NCI-H1436 treated with DMSO at 0.1 percent for 48 hours (cell line): ENCODE measurements at regions not wholly inside any gene's neighbourhood (a gene's known extent, or its start where the extent isn't known, plus 50 kb on each side); places are given as distances from the start of the nearest gene placed in this dataset.
"Not testable (repeated sequence)": the region's sequence is repeated elsewhere in the genome, so short reads cannot be mapped to it uniquely, and the experiment has no call there.

Experiments used
- DNase-seq: peaks from one replicate; lab custom pipeline; 2025; lab: John Stamatoyannopoulos, UW

DNA sequence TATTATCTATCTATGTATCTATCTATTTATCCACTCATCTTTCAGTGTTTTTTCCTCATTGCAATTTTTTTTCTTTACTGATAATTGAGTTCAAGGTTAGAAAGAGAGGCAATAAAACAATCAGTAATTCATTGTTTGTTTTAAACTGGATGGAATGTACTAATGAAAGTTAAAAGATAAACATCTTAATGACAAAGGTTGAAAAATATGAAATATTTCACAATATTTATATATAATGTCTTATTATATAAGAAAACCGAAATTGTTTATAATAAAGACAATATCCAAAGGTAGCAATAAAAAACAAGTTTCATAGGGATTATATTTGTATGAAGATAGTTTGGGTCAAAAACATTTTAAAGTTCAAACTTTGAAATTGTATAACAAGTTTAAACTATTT is 1015.5 kb upstream of the MIR17HG start:
- no peak for DNase-seq

- DNase-seq, result no peak
These were observed 1011.0 kb upstream of the MIR17HG start for GRCh38 chr13:90336507-90336906.

DNA sequence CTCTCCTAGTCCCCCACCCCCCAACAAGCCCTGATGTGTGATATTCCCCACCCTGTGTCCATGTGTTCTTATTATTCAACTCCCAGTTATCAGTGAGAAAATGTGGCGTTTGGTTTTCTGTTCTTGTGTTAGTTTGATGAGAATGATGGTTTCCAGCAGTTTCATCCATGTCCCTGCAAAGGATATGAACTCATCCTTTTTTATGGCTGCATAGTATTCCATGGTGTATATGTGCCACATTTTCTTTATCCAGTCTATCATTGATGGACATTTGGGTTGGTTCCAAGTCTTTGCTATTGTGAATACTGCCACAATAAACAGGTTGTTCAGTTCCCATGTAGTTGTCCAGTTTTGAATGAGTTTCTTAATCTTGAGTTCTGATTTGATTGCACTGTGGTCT is 1006.1 kb upstream of the MIR17HG start:
- DNase-seq, result not testable (repeated sequence)

GRCh38 chr13:90348477-90349136 is 998.9 kb upstream of the MIR17HG start:
- not testable (repeated sequence) for DNase-seq

DNA sequence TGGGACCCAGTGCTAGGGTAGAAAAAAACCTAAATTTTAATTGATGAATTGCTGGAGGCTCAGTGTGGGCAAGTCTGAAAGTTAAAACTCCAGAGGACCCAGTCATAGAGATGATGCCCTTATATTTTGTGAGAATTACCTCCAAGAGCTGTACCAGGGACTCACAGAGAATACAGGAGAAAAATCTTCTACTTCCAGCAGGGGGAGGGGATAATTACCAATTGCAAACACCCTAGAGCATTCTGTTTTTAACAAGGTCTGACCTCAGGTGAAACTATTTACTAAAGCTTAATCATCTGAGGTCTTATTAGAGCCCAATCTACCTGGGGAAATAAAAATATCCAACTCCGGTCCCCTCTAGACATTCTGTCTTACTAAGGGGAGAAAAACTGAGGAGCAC is 994.7 kb upstream of the MIR17HG start:
- no peak for DNase-seq

- no peak for DNase-seq
These were observed 992.2 kb upstream of the MIR17HG start for GRCh38 chr13:90355162-90355751.

GRCh38 chr13:90360785-90361184 is 986.7 kb upstream of the MIR17HG start:
- DNase-seq, result no peak

DNA sequence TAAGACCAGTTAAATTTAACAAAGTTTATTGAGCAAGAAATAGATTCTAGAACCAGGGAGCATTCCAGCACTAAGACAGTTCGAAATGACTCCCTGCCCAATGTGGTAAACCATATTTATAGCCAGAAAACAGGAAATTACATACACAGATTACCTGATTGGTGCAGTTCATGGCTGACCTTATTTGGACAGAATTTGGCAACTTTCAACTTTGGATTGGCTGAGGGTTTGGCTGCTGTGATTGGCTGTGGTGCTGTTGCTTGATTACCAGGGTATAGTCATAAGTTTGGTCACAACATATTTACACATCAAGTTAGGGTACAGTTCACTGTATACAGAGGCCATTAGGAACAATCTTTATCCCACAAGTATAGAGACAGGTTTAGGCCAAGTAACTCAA is 984.8 kb upstream of the MIR17HG start:
- no peak for DNase-seq

DNA sequence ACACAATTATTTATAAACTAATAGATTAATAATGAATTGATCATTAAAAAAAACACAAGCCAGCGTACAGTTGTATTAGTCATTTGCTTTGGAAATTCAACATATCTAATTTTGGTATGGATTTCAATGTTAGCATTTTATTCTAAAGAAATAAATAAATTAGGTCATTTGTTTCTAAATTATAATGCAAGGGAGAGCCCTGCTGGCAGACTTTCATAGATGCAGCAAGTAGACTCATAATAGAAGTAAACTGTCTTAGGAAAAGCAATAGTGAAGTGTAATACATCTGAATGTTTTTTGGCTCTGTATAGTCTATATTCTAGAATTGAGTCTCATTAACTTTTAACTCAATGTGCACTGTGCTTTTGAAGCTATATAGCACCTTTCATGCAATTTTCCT is 982.4 kb upstream of the MIR17HG start:
- no peak for DNase-seq

GRCh38 chr13:90374168-90374567 is 973.3 kb upstream of the MIR17HG start:
- no peak for DNase-seq

- DNase-seq, result no peak
These were observed 971.6 kb upstream of the MIR17HG start for GRCh38 chr13:90375851-90376250.

DNA sequence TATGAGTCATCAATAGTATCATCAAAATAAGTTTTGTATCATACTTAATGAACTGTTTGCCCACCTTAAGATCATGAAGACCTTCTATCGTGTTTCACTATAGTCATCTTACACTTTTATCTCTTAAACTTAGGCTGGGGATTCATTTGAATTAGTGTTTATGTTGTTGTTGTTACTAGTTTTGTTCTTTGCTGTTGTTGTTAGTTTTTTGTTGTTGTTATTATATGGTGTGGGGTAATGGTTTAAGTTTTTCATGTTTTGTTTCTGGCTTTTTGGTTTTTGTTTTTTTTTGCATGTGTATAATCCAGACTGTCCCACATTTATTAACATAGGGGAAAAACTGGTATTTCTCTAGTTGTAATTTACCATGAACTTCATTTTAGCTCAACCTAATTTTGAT is 965.1 kb upstream of the MIR17HG start:
- DNase-seq, result no peak

DNA sequence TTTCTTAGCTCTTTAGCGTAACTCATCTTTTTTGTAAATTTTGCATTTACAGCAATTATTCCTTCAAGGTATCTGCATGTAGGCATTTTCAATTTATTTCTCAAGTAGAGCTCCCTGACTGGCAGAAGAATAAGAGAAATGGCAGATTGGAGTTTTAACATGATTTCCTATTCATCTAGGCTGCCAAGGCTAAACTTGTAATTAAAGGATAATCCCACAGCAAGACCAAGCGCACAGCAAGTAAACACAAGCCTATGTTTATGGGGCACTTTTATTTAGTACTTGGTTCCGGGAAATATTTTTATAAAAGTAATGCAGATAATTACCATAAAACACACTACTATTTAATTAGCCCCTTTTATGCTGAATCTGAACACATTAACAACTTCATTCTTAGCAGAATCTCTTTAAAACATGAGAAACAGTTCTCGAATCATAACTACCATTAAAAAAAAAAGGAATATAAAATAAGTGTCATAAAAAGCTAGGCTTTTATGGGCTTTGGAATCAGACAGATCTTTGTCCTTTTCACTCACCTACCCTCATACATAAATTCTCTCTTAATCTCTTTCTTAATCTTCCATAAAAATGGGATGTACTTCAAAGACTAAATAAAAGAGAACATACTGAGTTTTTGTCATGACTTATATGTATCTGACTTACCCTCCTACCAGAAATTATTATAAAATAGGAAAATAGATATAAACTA is 961.6 kb upstream of the MIR17HG start:
- no peak for DNase-seq

DNA sequence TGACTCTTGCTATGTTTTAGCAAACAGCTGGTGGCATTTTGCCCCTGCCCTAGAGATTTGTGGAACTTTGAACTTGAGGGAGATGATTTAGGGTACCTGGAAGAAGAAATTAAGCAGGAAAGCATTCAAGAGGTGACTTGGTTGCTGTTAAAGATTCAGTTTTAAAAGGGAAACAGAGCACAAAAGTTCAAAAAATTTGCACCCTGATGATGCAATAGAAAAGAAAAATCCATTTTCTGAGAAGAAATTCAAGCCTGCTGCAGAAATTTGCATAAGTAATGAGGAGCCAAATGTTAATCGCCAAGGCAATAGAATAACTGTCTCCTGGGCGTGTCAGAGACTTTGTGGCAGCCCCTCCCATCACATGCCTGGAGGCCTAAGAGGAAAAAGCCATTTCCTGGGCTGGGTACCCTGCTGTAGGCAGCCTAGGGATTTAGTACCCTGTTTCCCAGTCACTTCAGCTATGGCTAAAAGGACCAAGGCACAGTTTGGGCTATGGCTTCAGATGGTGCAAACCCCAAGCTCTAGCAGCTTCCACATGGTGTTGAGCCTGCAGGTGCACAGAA is 958.5 kb upstream of the MIR17HG start:
- no peak for DNase-seq

DNA sequence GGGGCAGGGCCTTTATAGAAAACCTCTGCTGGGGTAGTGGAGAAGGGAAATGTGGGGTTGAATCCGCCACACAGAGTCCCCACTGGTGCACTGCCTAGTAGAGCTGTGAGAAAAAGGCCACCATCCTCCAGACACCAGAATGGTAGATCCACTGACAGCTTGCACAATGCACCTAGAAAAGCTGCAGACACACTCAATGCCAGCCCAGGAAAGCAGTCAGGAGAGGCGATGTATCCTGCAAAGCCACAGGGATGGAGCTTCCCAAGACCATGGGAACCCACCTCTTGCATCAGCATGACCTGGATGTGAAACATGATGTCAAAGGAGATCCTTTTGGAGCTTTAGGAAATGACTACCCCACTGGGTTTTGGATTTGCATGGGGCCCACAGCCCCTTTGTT is 958.0 kb upstream of the MIR17HG start:
- no peak for DNase-seq

DNA sequence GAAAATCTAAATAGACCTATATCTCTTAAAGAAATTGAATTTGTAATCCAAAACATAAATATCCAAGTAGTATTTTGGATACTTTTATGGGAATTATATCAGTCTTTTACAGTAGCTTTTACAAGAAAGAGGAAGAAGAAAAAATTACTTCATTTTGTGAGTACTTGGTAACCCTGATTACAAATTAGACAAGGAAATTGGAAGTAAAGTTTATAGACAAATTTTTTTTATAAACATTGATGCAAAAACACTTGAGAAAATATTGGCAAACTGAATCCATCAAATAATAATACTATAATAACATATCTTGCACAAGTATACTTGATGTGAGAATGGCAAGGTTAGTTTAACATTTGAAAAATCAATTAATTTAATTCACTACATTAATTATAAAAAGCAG is 954.1 kb upstream of the MIR17HG start:
- no peak for DNase-seq

DNA sequence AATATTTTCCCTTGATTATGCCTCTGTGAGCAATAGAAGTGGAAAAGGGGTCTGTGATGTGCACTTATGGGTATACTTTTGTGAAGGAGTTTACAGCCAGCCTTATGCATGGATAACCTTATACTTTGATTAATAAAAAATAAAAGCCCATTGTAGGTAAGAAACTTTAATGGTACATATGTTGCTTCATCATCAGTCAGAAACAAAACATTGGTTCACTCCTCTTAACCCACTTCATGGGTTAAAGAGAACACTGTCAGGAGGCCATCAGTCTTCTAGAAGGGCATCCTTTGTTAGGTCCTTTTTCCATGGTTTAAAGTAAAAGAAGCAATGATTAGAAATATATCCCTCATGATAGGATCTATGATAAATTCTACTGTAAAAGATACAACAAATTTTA is 952.1 kb upstream of the MIR17HG start:
- DNase-seq, result no peak

DNA sequence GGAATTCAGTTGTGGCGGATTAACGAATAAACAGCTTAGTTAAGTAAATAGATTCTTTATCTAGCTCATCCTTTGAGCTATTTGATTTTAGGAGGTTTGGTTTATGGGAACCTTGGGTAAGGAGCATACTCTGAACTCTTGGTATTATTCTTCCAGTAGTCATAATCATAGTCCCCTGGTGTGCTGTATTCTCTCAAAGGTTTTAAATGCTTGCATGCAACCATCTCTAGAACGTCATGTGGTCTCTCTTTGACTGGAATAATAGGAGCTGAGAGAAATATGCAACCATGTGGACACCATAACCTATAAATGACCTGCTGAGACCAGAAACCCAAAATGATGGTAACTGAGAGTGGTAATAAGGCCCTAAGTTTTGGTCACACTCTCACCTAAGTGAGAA is 951.6 kb upstream of the MIR17HG start:
- no peak for DNase-seq

DNA sequence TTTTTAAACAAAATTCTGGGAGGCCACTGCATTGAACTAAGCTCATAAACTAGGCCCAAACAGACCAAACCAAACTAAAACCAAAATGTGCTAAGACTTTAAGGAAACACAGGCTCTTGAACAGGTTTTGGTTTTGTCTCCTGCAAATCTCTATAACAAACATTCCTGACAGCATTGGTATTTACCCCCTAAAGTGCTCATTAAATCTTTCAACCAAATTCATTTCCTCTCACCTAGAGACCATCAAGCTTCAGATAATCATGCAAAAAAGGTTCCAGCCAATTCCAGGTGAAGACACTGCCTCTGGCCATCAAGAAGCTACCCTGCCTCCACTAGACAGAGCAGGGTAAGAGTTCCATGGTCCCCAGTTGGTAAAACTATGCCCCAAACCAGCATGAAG is 951.2 kb upstream of the MIR17HG start:
- no peak for DNase-seq

GRCh38 chr13:90397503-90397902 is 950.0 kb upstream of the MIR17HG start:
- DNase-seq, result no peak

DNA sequence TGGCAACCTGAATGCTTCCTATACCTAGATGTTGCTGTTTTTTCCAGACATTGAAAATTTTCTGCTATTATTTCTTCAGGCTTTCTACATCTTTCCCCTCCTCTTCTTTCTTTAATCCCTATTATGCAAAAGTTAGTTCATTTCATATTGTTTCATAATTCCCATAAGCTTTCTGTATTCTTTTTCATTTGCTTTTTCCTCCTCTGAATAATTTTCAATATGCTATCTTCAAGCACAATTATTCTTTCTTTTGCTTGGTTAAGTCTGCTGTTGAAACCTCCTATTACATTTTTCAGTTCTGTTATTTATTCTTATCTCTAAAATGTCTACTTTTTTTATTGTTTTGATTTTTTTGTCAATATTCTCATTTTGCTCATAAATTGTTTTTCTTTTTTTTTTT is 947.1 kb upstream of the MIR17HG start:
- no peak for DNase-seq

GRCh38 chr13:90401150-90401549 is 946.3 kb upstream of the MIR17HG start:
- no peak for DNase-seq

- no peak for DNase-seq
These were observed 945.4 kb upstream of the MIR17HG start for GRCh38 chr13:90402102-90402501.
